Right lobe of liver (tissue), 6 donors: ENCODE measurements at regions not wholly inside any gene's neighbourhood (a gene's known extent, or its start where the extent isn't known, plus 50 kb on each side); places are given as distances from the start of the nearest gene placed in this dataset.

ENCODE experiments used
- ATAC-seq, 4 donors: fragments of 200-7000 bp; cut with Tn5 transposase; one replicate each; pipeline ENCODE4 v1.9.1; 2020; ENCODE audit warnings: mild to moderate bottlenecking in 4 of 4, moderate library complexity in 4 of 4
- DNase-seq, 3 donors: peaks; one replicate each; pipeline ENCODE4 v3.0.0-alpha.2; 2020
- H3K27ac ChIP-seq, 3 donors: fragments of 200-600 bp; one replicate each; pipeline ENCODE4 v1.8.0; 2022
- H3K27me3 ChIP-seq, 2 donors: fragments of 200-600 bp; one replicate each; pipeline ENCODE4 v1.8.0; 2022
- H3K36me3 ChIP-seq, 4 donors: fragments of 200-600 bp; sonication (generic) in 1 of 4; one replicate each; pipeline versions ENCODE4 v1.5.1 to v1.8.0; 2017 to 2022; ENCODE audit warnings: control low read depth in 1 of 4
- H3K4me1 ChIP-seq, 4 donors: fragments of 200-600 bp; sonication (generic) in 1 of 4; one replicate each; pipeline versions ENCODE4 v1.5.1 to v1.8.0; 2017 to 2022; ENCODE audit warnings: control low read depth in 1 of 4
- H3K4me3 ChIP-seq, 3 donors: fragments of 200-600 bp; one replicate each; pipeline ENCODE4 v1.8.0; 2022
- H3K9me3 ChIP-seq, 4 donors: fragments of 200-600 bp; sonication (generic) in 1 of 4; one replicate each; pipeline versions ENCODE4 v1.5.1 to v1.8.0; 2017 to 2022; ENCODE audit warnings: control low read depth in 1 of 4
- POLR2A ChIP-seq: fragments of 450-650 bp; IDR thresholded peaks from one replicate; pipeline ENCODE4 v1.6.1; 2017; ENCODE audit warnings: antibody characterized with exemption, mild to moderate bottlenecking
- WGBS: methylation state at CpG from one replicate; pipeline ENCODE4 v1.1.6; 2018; ENCODE audit warnings: low coverage, low lambda C conversion rate; ENCODE audit not compliant: insufficient coverage; ENCODE audit errors: missing lambda C conversion rate; 5-methylcytosine and 5-hydroxymethylcytosine counted together
- intact Hi-C, 2 donors: fragments of 100-400 bp; cut with DNase I; formaldehyde crosslinking; loops; one replicate each; pipeline versions ENCODE4 v1.11.2 to v1.14.1; 2022
- TF ChIP-seq, protein P1 (sequence below), 4 donors: fragments of 200-600 bp in 3 of 4; fragments of 450-650 bp in 1 of 4; IDR thresholded peaks; one replicate each; pipeline versions ENCODE4 v1.5.1 to v1.8.0; 2016 to 2022; ENCODE audit warnings: antibody characterized with exemption in 4 of 4, mild to moderate bottlenecking in 2 of 4
- donor health status: DM: no; HTN: yes; CAD: no.
- donor health status: DM: no; HTN: no; CAD: no.
- donor health status: DM: no; HTN: no; CAD: no.
- donor health status: DM: no; HTN: yes; CAD: no.
- donor health status: DM: no; HTN: yes; CAD: no.

DNA sequence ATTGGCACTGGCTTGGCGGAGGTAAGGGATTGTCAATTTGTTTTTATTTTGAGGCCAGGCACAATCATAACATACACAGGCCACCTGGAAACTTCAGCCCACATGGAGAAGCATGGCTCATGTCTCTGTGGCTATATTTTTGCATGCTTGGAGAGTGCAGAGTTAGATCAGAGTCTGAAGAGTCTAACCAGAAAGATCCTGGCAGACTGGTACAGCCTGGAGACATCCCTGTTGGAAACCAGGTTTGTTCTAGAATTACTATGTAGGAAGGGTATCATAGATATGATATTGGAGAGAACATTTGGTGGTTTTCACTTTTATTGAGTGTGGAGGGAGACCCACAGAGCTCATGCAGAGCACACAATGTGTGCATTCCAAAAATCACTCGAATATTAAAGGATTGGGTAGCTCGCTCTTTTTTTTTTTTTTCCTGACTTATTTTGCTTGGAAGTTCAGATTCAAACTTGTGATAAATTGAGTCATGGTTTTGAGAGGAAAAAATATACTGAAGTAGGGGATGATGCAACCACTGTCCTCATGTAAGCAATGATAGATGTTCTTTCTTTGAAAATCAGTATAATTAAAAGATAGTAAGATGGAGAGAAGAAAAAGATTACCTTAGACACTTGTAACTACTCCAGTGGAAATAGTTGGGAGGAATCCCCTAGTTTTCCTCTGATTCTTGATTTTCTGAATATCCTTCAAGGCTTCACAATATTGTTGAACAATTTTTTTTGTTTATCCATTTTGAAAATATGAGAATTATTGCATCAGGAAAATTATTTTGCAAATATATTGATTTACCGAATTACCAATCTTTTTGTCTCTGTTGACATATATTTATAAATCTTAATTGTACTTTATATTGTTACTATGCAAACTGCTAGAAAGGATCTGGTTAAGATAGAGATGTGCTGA, 185.7 kb upstream of the ZEB2 start:
- Histone ChIP-seq H3K4me3 (no peak overlapping the region), H3K27ac (no peak overlapping the region), H3K4me1 (no peaks in the 10 kb centered on the region), H3K36me3 (no peaks in the 10 kb centered on the region), H3K9me3 (no peaks in the 10 kb centered on the region), H3K27me3 (no peaks in the 10 kb centered on the region)
- 55% methylated on average over 4 of the region's 4 CpGs for WGBS
- DNase-seq (no peak), ATAC-seq (no peak)
- intact Hi-C loops, result no loop called here
- TF ChIP-seq POLR2A, result no peak
- TF ChIP-seq, protein P1, sequence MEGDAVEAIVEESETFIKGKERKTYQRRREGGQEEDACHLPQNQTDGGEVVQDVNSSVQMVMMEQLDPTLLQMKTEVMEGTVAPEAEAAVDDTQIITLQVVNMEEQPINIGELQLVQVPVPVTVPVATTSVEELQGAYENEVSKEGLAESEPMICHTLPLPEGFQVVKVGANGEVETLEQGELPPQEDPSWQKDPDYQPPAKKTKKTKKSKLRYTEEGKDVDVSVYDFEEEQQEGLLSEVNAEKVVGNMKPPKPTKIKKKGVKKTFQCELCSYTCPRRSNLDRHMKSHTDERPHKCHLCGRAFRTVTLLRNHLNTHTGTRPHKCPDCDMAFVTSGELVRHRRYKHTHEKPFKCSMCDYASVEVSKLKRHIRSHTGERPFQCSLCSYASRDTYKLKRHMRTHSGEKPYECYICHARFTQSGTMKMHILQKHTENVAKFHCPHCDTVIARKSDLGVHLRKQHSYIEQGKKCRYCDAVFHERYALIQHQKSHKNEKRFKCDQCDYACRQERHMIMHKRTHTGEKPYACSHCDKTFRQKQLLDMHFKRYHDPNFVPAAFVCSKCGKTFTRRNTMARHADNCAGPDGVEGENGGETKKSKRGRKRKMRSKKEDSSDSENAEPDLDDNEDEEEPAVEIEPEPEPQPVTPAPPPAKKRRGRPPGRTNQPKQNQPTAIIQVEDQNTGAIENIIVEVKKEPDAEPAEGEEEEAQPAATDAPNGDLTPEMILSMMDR (IDR thresholded peaks at IDR 0.05), result no peak

DNA sequence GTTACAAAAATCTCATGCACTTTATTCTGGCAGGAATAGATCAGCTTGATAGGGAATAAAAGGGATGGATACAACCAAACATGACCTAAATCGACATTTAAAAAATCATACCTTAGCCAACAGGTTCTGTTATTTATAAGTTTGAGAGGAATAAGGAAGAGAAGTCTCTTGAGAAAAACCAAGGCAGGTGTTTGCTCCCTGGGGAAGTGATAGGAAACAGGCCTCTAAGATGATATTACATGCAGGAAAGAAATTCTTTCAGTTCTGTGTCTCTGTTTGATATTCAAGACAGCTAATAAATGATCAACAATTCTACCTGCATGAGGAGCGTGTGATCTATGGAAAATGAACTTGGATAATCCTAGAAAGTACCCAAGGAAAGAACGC, 184.8 kb upstream of the ZEB2 start:
- 49% methylated on average over 3 of the region's 3 CpGs for WGBS
- DNase-seq (no peak), ATAC-seq (no peak)
- H3K36me3 ChIP-seq, result no peaks in the 10 kb centered on the region
- no peak for TF ChIP-seq POLR2A
- TF ChIP-seq, protein P1 (IDR thresholded peaks at IDR 0.05), result no peak
- H3K27ac ChIP-seq, result no peak overlapping the region
- H3K27me3 ChIP-seq, result no peaks in the 10 kb centered on the region
- H3K4me3 ChIP-seq, result no peak overlapping the region
- intact Hi-C loops, result no loop called here
- H3K4me1 ChIP-seq, result no peaks in the 10 kb centered on the region
- H3K9me3 ChIP-seq, result no peaks in the 10 kb centered on the region

DNA sequence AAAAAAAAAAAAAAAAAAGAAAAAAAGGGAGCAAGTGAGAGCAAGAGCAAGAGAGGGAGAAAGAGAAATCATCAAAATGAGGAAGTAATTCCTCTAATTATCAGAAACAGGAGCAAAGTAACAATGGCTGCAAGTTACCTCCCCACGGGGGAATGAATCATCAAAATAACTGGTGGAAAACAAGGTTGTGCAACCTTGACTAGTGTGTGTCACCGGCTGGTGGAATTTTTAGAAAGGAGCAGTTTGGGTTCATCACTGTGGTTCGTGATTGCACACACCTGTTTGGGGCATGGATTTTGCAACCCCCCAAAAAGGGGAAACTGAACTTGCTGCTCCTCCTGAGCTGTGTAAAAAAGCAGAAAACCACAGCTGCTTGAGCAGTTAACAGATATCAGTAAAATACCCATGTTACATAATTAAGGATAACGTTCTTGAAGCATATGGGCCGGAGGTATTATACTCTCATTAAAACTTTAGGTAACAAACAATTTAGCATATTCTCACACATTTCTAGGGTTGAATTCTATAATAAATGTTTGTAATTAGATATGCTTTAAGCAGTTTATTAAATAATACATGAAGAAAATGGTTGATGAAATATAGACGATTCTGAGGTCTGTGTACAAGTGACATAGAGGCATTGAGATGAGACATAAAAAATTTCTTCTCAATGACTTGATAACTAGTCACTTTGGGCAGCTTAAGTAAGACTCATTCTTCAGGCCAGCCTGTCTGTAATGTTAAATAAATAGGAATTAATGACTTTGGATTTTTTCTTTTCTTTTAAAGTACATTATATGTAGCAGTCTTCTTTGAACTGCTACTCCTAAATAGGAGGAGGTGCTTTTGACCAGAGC, 184.2 kb upstream of the ZEB2 start:
- H3K36me3 ChIP-seq, result no peaks in the 10 kb centered on the region
- WGBS, result 38% methylated on average over 6 of the region's 6 CpGs
- ATAC-seq, result peak; percentile 48 to 65 (median 60)

DNA sequence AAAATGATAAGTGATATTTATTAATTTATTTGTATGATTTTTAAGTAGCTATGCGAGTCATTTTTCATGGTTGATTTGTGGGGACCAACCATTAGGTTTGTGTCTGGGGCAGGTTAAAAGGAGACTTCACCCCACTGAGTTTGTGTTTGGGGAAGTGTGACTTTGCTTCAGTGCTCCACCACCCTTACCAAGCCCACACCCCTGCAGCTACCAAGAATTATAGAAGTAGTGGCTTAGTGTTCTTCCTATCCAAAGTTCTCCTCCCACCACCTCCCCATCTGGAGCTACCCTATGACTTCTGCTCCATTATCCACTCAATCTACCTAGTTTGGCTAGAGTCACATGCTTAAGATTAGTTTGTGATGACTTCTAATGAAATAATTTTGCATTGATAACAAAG, 182.1 kb upstream of the ZEB2 start:
- 50% methylated on average over 1 of the region's 1 CpG for WGBS
- no peak for DNase-seq
- Histone ChIP-seq H3K9me3 (no peaks in the 10 kb centered on the region), H3K4me3 (no peak overlapping the region), H3K27me3 (no peaks in the 10 kb centered on the region), H3K36me3 (no peaks in the 10 kb centered on the region), H3K4me1 (no peaks in the 10 kb centered on the region), H3K27ac (peak overlapping the region in 2 of 3 donors; percentile 1 to 15)
- peak; percentile 42 to 75 (median 70) for ATAC-seq
- TF ChIP-seq POLR2A, result no peak
- TF ChIP-seq, protein P1 (IDR thresholded peaks at IDR 0.05), result no peak
- intact Hi-C loops, result no loop called here

More for the DNA sequence above, 184.2 kb upstream of the ZEB2 start:
- peak in 2 of 3 donors; percentile 42 to 54 for DNase-seq
- intact Hi-C loops, result no loop called here
- TF ChIP-seq POLR2A, result no peak
- TF ChIP-seq, protein P1 (IDR thresholded peaks at IDR 0.05), result no peak
- H3K27ac ChIP-seq, result no peak overlapping the region
- no peaks in the 10 kb centered on the region for H3K9me3 ChIP-seq
- no peak overlapping the region for H3K4me3 ChIP-seq
- no peaks in the 10 kb centered on the region for H3K4me1 ChIP-seq
- no peaks in the 10 kb centered on the region for H3K27me3 ChIP-seq
